GM23338 (cell line): ENCODE measurements at regions not wholly inside any gene's neighbourhood (a gene's known extent, or its start where the extent isn't known, plus 50 kb on each side); places are given as distances from the start of the nearest gene placed in this dataset.
A peak's percentile ranks its signal among the peaks of the same experiment; 100 is the strongest.
"Not testable (repeated sequence)": the region's sequence is repeated elsewhere in the genome, so short reads cannot be mapped to it uniquely, and the experiment has no call there.

Experiments
- ATAC-seq: fragments of 200-7000 bp; cut with Tn5 transposase; 3 replicates; pipeline ENCODE4 v1.9.1; 2020
- DNase-seq: peaks from one replicate; pipeline ENCODE4 v3.0.0-alpha.2; 2015; ENCODE audit warnings: low spot score
- H2AFZ ChIP-seq: fragments of 200-600 bp; sonication (generic); 2 replicates; pipeline ENCODE4 v1.8.0; 2016; ENCODE audit warnings: antibody characterized with exemption, mild to moderate bottlenecking, moderate library complexity
- H3F3A ChIP-seq: fragments of 200-600 bp; sonication (generic); replicated peaks from 2 replicates; pipeline ENCODE4 v1.8.0; 2017; ENCODE audit warnings: antibody characterized with exemption, mixed run types, low read depth
- H3K27ac ChIP-seq: fragments of 200-600 bp; sonication (generic); 2 replicates; pipeline ENCODE4 v1.6.1; 2016; ENCODE audit warnings: low read depth
- H3K27me3 ChIP-seq: fragments of 200-600 bp; sonication (generic); 2 replicates; pipeline ENCODE4 v1.8.0; 2016; ENCODE audit warnings: mild to moderate bottlenecking, mixed run types, moderate library complexity; ENCODE audit not compliant: insufficient read depth
- H3K36me3 ChIP-seq: fragments of 200-600 bp; sonication (generic); 2 replicates; pipeline ENCODE4 v1.8.0; 2016; ENCODE audit warnings: mild to moderate bottlenecking; ENCODE audit not compliant: insufficient read depth
- H3K4me1 ChIP-seq: fragments of 200-600 bp; sonication (generic); 2 replicates; pipeline ENCODE4 v1.8.0; 2016; ENCODE audit warnings: mild to moderate bottlenecking, moderate library complexity; ENCODE audit not compliant: insufficient read depth
- H3K4me2 ChIP-seq: fragments of 200-600 bp; sonication (generic); 2 replicates; pipeline ENCODE4 v1.7.1; 2017; ENCODE audit warnings: mixed run types
- H3K4me3 ChIP-seq: fragments of 200-600 bp; sonication (generic); 2 replicates; pipeline ENCODE4 v1.6.1; 2016; ENCODE audit warnings: mixed run types
- H3K79me2 ChIP-seq: fragments of 200-600 bp; sonication (generic); replicated peaks from 2 replicates; pipeline ENCODE4 v1.8.0; 2017; ENCODE audit warnings: mild to moderate bottlenecking; ENCODE audit not compliant: insufficient read depth
- H3K9me2 ChIP-seq: fragments of 200-600 bp; sonication (generic); 2 replicates; pipeline ENCODE4 v1.8.0; 2017; ENCODE audit not compliant: insufficient read depth
- H4K20me1 ChIP-seq: fragments of 200-600 bp; sonication (generic); replicated peaks from 2 replicates; pipeline ENCODE4 v1.8.0; 2017; ENCODE audit warnings: mild to moderate bottlenecking; ENCODE audit not compliant: insufficient read depth
- H3K27ac Mint-ChIP-seq: 2 replicates; pipeline ENCODE4 v1.8.0; 2020; ENCODE audit warnings: inconsistent platforms, mild to moderate bottlenecking, moderate library complexity, mixed read lengths
- H3K27me3 Mint-ChIP-seq: 3 replicates; pipeline ENCODE4 v1.8.0; 2022; ENCODE audit warnings: low read depth, mild to moderate bottlenecking, moderate library complexity, mixed read lengths, inconsistent platforms; ENCODE audit not compliant: insufficient read depth, poor library complexity
- H3K36me3 Mint-ChIP-seq: 3 replicates; pipeline ENCODE4 v1.8.0; 2021; ENCODE audit warnings: low read depth, mild to moderate bottlenecking, inconsistent platforms, moderate library complexity, mixed read lengths
- H3K4me1 Mint-ChIP-seq: 3 replicates; pipeline ENCODE4 v1.8.0; 2020; ENCODE audit warnings: mild to moderate bottlenecking, inconsistent platforms, mixed read lengths
- H3K4me3 Mint-ChIP-seq: 3 replicates; pipeline ENCODE4 v1.8.0; 2021; ENCODE audit warnings: moderate library complexity, mild to moderate bottlenecking, inconsistent platforms, mixed read lengths
- H3K9me3 Mint-ChIP-seq: 3 replicates; pipeline ENCODE4 v1.8.0; 2020; ENCODE audit warnings: moderate library complexity, mild to moderate bottlenecking, inconsistent platforms, mixed read lengths
- CREB1 ChIP-seq: fragments of 250-450 bp; sonication (Bioruptor Pico); IDR thresholded peaks from 2 replicates; pipeline ENCODE4 v1.5.0; 2020; ENCODE audit warnings: low read depth, mild to moderate bottlenecking, moderate library complexity
- JUNB ChIP-seq: IDR thresholded peaks from one replicate; pipeline ENCODE4 v1.6.1; 2016; ENCODE audit warnings: antibody characterized with exemption; ENCODE audit not compliant: unreplicated experiment
- STAT1 ChIP-seq: IDR thresholded peaks from one replicate; pipeline ENCODE4 v1.6.1; 2016; ENCODE audit warnings: antibody characterized with exemption; ENCODE audit not compliant: unreplicated experiment
- TF ChIP-seq, protein P1 (sequence below): IDR thresholded peaks from one replicate; pipeline ENCODE4 v1.6.1; 2018; ENCODE audit warnings: antibody characterized with exemption; ENCODE audit not compliant: unreplicated experiment
- TF ChIP-seq, protein P2 (sequence below), 2 experiments: fragments of 200-600 bp in 1 of 2; sonication (generic) in 1 of 2; conservative IDR thresholded peaks; 2 replicates each; pipeline versions ENCODE4 v1.5.1 to v1.6.1; 2016 to 2017; ENCODE audit warnings: antibody characterized with exemption in 2 of 2, low read depth in 2 of 2, mild to moderate bottlenecking in 2 of 2, moderate library complexity in 1 of 2

- TF ChIP-seq CREB1 (CRISPR knock-in tag) (no peak), STAT1 (no peak)
Measured at GRCh38 chr18:43367895-43368294, 90.6 kb upstream of the SYT4 start (continued).

- H3K36me3 ChIP-seq, H3K9me2 ChIP-seq, H3K4me1 ChIP-seq, H3K36me3 Mint-ChIP-seq, DNase-seq, H3K79me2 ChIP-seq, H3K4me2 ChIP-seq, H3K4me3 ChIP-seq, H3K4me1 Mint-ChIP-seq, H3K4me3 Mint-ChIP-seq, ATAC-seq, H3K9me3 Mint-ChIP-seq, H3K27ac Mint-ChIP-seq, H3K27me3 ChIP-seq, H3K27ac ChIP-seq, H4K20me1 ChIP-seq, H3F3A ChIP-seq, H3K27me3 Mint-ChIP-seq, H2AFZ ChIP-seq: not testable (repeated sequence)
Measured at GRCh38 chr18:43369311-43369710, 92.0 kb upstream of the SYT4 start.

- ATAC-seq = no peak
Measured at GRCh38 chr18:43372773-43373172, 95.5 kb upstream of the SYT4 start.

More at GRCh38 chr18:43372773-43373172, 95.5 kb upstream of the SYT4 start:
- Histone ChIP-seq H3K79me2 (no peaks in the 10 kb centered on the region), H3F3A (no peaks in the 10 kb centered on the region), H3K9me2 (peaks cover 7% of the 10 kb centered on the region; the same call in 1 of the 2 replicates), H3K36me3 (no peaks in the 10 kb centered on the region), H3K4me1 (no peaks in the 10 kb centered on the region), H3K4me2 (no peak overlapping the region), H3K27me3 (no peaks in the 10 kb centered on the region), H3K4me3 (no peak overlapping the region), H2AFZ (peak overlapping the region; percentile 69; the same call in 1 of the 2 replicates), H3K27ac (no peak overlapping the region), H4K20me1 (no peaks in the 10 kb centered on the region)
- H3K4me1 Mint-ChIP-seq = no peaks in the 10 kb centered on the region
- no peaks in the 10 kb centered on the region for H3K27me3 Mint-ChIP-seq
- DNase-seq = no peak
- H3K36me3 Mint-ChIP-seq = no peaks in the 10 kb centered on the region
- H3K9me3 Mint-ChIP-seq = no peaks in the 10 kb centered on the region
- TF ChIP-seq, protein P1, sequence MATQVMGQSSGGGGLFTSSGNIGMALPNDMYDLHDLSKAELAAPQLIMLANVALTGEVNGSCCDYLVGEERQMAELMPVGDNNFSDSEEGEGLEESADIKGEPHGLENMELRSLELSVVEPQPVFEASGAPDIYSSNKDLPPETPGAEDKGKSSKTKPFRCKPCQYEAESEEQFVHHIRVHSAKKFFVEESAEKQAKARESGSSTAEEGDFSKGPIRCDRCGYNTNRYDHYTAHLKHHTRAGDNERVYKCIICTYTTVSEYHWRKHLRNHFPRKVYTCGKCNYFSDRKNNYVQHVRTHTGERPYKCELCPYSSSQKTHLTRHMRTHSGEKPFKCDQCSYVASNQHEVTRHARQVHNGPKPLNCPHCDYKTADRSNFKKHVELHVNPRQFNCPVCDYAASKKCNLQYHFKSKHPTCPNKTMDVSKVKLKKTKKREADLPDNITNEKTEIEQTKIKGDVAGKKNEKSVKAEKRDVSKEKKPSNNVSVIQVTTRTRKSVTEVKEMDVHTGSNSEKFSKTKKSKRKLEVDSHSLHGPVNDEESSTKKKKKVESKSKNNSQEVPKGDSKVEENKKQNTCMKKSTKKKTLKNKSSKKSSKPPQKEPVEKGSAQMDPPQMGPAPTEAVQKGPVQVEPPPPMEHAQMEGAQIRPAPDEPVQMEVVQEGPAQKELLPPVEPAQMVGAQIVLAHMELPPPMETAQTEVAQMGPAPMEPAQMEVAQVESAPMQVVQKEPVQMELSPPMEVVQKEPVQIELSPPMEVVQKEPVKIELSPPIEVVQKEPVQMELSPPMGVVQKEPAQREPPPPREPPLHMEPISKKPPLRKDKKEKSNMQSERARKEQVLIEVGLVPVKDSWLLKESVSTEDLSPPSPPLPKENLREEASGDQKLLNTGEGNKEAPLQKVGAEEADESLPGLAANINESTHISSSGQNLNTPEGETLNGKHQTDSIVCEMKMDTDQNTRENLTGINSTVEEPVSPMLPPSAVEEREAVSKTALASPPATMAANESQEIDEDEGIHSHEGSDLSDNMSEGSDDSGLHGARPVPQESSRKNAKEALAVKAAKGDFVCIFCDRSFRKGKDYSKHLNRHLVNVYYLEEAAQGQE = no peak
- TF ChIP-seq, protein P2, sequence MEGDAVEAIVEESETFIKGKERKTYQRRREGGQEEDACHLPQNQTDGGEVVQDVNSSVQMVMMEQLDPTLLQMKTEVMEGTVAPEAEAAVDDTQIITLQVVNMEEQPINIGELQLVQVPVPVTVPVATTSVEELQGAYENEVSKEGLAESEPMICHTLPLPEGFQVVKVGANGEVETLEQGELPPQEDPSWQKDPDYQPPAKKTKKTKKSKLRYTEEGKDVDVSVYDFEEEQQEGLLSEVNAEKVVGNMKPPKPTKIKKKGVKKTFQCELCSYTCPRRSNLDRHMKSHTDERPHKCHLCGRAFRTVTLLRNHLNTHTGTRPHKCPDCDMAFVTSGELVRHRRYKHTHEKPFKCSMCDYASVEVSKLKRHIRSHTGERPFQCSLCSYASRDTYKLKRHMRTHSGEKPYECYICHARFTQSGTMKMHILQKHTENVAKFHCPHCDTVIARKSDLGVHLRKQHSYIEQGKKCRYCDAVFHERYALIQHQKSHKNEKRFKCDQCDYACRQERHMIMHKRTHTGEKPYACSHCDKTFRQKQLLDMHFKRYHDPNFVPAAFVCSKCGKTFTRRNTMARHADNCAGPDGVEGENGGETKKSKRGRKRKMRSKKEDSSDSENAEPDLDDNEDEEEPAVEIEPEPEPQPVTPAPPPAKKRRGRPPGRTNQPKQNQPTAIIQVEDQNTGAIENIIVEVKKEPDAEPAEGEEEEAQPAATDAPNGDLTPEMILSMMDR (conservative IDR thresholded peaks at IDR 0.05; ENCODE audit: low read depth in 2 of 2) = no peak
- no peak for TF ChIP-seq JUNB
- no peak overlapping the region for H3K27ac Mint-ChIP-seq
- H3K4me3 Mint-ChIP-seq = no peak overlapping the region
